ENCODE measurements at regions not wholly inside any gene's neighbourhood (a gene's known extent, or its start where the extent isn't known, plus 50 kb on each side); places are given as distances from the start of the nearest gene placed in this dataset.

DNA sequence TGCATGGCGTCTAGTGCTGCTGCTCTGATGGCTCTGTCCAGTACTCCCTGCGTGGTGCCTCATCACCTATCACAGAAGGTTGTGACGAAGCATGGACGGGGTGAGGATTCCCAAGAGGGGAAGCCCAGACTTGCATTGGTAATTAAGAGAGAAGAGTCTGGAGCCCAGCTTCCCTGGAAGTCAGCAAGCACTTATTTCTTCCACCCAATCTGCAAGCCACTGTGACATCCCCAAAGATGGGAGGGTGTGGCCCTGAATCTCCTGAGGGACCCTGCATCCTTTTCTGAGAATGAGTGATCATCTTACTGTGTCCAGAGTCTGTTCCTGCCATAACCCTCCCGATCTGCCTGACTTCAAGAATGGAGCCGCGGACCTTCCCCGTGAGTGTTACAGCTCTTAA, 166.7 kb downstream of the PTPN20 start:
- WGBS, 2 donors (ENCODE audit: low coverage in 1 of 2), result 94% methylated on average over 8 of the region's 8 CpGs; no CpG with 5 or more reads in 1 of the 2 donors
- Histone ChIP-seq H3K9me3 (no peaks in the 10 kb centered on the region), H3K4me3 (no peak overlapping the region), H3K4me1 (no peaks in the 10 kb centered on the region), H3K27ac (no peak overlapping the region), H3K36me3 (no peaks in the 10 kb centered on the region), H3K27me3 (peaks cover 3% of the 10 kb centered on the region)
- TF ChIP-seq POLR2A (IDR thresholded peaks at IDR 0.05) (no peak), EP300 (IDR thresholded peaks at IDR 0.05; ENCODE audit: low read depth) (no peak), POLR2AphosphoS5 (IDR thresholded peaks at IDR 0.05) (no peak)
- TF ChIP-seq, protein P1, sequence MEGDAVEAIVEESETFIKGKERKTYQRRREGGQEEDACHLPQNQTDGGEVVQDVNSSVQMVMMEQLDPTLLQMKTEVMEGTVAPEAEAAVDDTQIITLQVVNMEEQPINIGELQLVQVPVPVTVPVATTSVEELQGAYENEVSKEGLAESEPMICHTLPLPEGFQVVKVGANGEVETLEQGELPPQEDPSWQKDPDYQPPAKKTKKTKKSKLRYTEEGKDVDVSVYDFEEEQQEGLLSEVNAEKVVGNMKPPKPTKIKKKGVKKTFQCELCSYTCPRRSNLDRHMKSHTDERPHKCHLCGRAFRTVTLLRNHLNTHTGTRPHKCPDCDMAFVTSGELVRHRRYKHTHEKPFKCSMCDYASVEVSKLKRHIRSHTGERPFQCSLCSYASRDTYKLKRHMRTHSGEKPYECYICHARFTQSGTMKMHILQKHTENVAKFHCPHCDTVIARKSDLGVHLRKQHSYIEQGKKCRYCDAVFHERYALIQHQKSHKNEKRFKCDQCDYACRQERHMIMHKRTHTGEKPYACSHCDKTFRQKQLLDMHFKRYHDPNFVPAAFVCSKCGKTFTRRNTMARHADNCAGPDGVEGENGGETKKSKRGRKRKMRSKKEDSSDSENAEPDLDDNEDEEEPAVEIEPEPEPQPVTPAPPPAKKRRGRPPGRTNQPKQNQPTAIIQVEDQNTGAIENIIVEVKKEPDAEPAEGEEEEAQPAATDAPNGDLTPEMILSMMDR (IDR thresholded peaks at IDR 0.05), result no peak
- in situ Hi-C loops (cut with MboI; ENCODE audit: low pct_ligation_motif_present in 1 of 4, low pct_unique_long_range_greater_than_20kb in 1 of 4, low sequenced_read_pairs in 3 of 4), result no loop called here
- no peak for DNase-seq
- intact Hi-C loops (cut with DNase I; ENCODE audit: low total_unique reads), result no loop called here

DNA sequence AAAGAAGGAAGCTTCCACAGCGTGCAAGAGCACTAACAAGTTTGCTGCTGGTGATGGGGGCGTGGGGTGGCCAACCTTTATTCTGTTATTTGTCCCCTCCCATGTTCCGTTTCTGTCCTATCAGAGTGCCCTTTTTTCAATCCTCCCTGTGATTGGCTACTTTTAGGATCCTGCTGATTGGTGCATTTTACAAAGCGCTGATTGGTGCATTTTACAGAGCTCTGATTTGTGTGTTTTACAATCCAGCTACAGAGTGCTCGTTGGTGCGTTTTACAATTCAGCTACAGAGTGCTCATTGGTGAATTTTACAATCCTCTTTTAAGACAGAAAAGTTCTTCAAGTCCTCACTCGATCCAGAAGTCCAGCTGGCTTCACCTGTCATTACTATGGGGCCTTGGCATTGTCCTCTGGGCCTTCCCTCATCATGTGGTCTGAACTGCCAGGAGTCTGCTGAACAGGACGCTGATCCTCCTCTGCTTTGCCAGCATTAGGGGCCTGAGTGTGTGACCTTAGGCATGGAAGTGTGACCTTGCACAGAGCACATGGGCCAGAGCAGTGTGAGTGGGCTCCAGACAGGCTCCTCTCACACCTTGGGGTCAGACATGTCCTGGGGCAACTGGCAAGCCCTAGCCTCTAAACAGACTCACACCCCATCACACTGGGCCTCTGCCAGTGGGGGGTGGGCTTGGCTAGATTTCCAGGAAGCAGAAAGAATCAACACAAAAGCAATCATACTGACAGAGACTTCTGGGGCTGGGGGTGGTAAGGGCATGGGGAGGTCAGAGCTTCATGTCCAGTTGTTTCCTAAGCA, 167.4 kb downstream of the PTPN20 start:
- H3K27me3 ChIP-seq, result no peaks in the 10 kb centered on the region
- TF ChIP-seq POLR2AphosphoS5 (IDR thresholded peaks at IDR 0.05) (no peak), EP300 (IDR thresholded peaks at IDR 0.05; ENCODE audit: low read depth) (no peak), POLR2A (IDR thresholded peaks at IDR 0.05) (no peak)
- TF ChIP-seq, protein P1 (IDR thresholded peaks at IDR 0.05), result no peak
- H3K4me3 ChIP-seq, result no peak overlapping the region
- no peaks in the 10 kb centered on the region for H3K36me3 ChIP-seq
- intact Hi-C loops (cut with DNase I; ENCODE audit: low total_unique reads) (no loop called here), in situ Hi-C loops (cut with MboI; ENCODE audit: low pct_ligation_motif_present in 1 of 4, low pct_unique_long_range_greater_than_20kb in 1 of 4, low sequenced_read_pairs in 3 of 4) (no loop called here)
- no peak for DNase-seq
- H3K27ac ChIP-seq, result no peak overlapping the region
- whole genome bisulfite sequencing, 2 donors (ENCODE audit: low coverage in 1 of 2), result 73 to 96% methylated on average over 4 to 8 of the region's 8 CpGs
- H3K4me1 ChIP-seq, result no peaks in the 10 kb centered on the region
- H3K9me3 ChIP-seq, result no peaks in the 10 kb centered on the region

DNA sequence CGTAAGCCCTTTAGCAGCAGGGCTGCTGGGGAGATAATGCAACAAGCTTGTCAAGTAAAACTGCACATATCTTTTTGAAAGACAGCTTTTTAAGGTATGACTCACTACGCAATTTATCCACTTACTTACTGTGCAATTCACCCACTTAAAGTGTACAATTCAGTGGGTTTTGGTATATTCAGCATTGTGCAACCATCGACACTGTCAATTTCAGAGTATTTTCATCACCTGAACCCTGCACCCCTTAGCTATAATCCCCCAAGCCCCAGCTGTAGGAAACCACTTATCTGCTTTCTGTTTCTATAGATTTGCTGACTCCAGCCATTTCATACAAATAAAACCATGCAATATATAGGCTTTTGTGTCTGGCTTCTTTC, 168.0 kb downstream of the PTPN20 start:
- intact Hi-C loops (cut with DNase I; ENCODE audit: low total_unique reads) (no loop called here), in situ Hi-C loops (cut with MboI; ENCODE audit: low pct_ligation_motif_present in 1 of 4, low pct_unique_long_range_greater_than_20kb in 1 of 4, low sequenced_read_pairs in 3 of 4) (no loop called here)
- no peak for DNase-seq
- H3K4me1 ChIP-seq, result no peaks in the 10 kb centered on the region
- no peak overlapping the region for H3K27ac ChIP-seq
- no peaks in the 10 kb centered on the region for H3K27me3 ChIP-seq
- H3K36me3 ChIP-seq, result no peaks in the 10 kb centered on the region
- WGBS, 2 donors (ENCODE audit: low coverage in 1 of 2), result 74 to 75% methylated on average over 3 of the region's 3 CpGs
- no peaks in the 10 kb centered on the region for H3K9me3 ChIP-seq
- TF ChIP-seq POLR2AphosphoS5 (IDR thresholded peaks at IDR 0.05) (no peak), EP300 (IDR thresholded peaks at IDR 0.05; ENCODE audit: low read depth) (no peak), POLR2A (IDR thresholded peaks at IDR 0.05) (no peak)
- TF ChIP-seq, protein P1 (IDR thresholded peaks at IDR 0.05), result no peak
- H3K4me3 ChIP-seq, result no peak overlapping the region

DNA sequence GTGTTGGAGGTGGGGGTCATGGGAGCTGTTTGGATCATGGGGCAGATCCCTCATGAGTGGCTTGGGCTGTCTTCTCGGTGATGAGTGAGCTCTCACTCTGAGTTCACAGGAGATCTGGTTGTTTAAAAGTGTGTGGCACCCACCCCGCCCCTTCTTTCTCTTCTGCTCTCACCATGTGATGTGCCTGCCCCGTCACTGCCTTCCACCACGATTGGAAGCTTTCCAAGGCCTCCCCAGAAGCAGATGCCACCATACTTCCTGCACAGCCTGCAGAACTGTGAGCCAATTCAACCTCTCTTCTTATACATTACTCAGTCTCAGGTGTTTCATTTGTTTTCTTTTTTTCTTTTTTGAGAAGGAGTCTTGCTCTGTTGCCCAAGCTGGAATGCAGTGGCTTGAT, 170.0 kb downstream of the PTPN20 start:
- Histone ChIP-seq H3K4me1 (no peaks in the 10 kb centered on the region), H3K4me3 (no peak overlapping the region), H3K36me3 (no peaks in the 10 kb centered on the region), H3K27me3 (no peaks in the 10 kb centered on the region), H3K9me3 (no peaks in the 10 kb centered on the region), H3K27ac (no peak overlapping the region)
- no peak for DNase-seq
- intact Hi-C loops (cut with DNase I; ENCODE audit: low total_unique reads), result no loop called here
- TF ChIP-seq, protein P1 (IDR thresholded peaks at IDR 0.05), result no peak
- TF ChIP-seq POLR2A (IDR thresholded peaks at IDR 0.05), result no peak
- no peak for TF ChIP-seq POLR2AphosphoS5 (IDR thresholded peaks at IDR 0.05)
- TF ChIP-seq EP300 (IDR thresholded peaks at IDR 0.05; ENCODE audit: low read depth), result no peak
- 36 to 43% methylated on average over 3 to 4 of the region's 4 CpGs for WGBS, 2 donors (ENCODE audit: low coverage in 1 of 2)
- in situ Hi-C loops (cut with MboI; ENCODE audit: low pct_ligation_motif_present in 1 of 4, low pct_unique_long_range_greater_than_20kb in 1 of 4, low sequenced_read_pairs in 3 of 4), result no loop called here
